ENCODE measurements at regions not wholly inside any gene's neighbourhood (a gene's known extent, or its start where the extent isn't known, plus 50 kb on each side); places are given as distances from the start of the nearest gene placed in this dataset.

- TF ChIP-seq CTCF (conservative IDR thresholded peaks at IDR 0.05; ENCODE audit: low read depth, low read length) (no peak), EZH2 (IDR thresholded peaks at IDR 0.05; ENCODE audit: borderline replicate concordance, low read depth, low read length, poor library complexity, severe bottlenecking) (no peak)
Measured at GRCh38 chr19:13691569-13692435, 72.5 kb upstream of the MRI1 start.
